Aorta (tissue), 5 donors: ENCODE measurements at regions not wholly inside any gene's neighbourhood (a gene's known extent, or its start where the extent isn't known, plus 50 kb on each side); places are given as distances from the start of the nearest gene placed in this dataset.
"Not testable (repeated sequence)": the region's sequence is repeated elsewhere in the genome, so short reads cannot be mapped to it uniquely, and the experiment has no call there.

Experiments used
- ATAC-seq: fragments of 200-7000 bp; cut with Tn5 transposase; one replicate; pipeline ENCODE4 v1.9.1; 2022; ENCODE audit warnings: moderate library complexity; ENCODE audit not compliant: low FRiP score
- DNase-seq, 2 donors: peaks; one replicate each; pipeline ENCODE4 v3.0.0-alpha.2; 2020
- H3K27ac ChIP-seq, 2 donors: one replicate each; pipeline ENCODE4 v1.5.1; 2013; ENCODE audit warnings: low read length in 2 of 2, mild to moderate bottlenecking in 2 of 2, moderate library complexity in 2 of 2, control low read depth in 1 of 2, inconsistent platforms in 1 of 2, low read depth in 1 of 2
- H3K27me3 ChIP-seq, 2 donors: one replicate each; pipeline ENCODE4 v1.6.1; 2013; ENCODE audit warnings: control low read depth in 1 of 2, low read length in 1 of 2, mild to moderate bottlenecking in 1 of 2, moderate library complexity in 1 of 2; ENCODE audit not compliant: insufficient read depth in 2 of 2, control insufficient read depth in 1 of 2
- H3K36me3 ChIP-seq, 2 donors: one replicate each; pipeline ENCODE4 v1.6.1; 2013; ENCODE audit warnings: control low read depth in 1 of 2, low read length in 1 of 2, mild to moderate bottlenecking in 1 of 2; ENCODE audit not compliant: insufficient read depth in 2 of 2, control insufficient read depth in 1 of 2
- H3K4me1 ChIP-seq, 2 donors: one replicate each; pipeline ENCODE4 v1.6.1; 2013; ENCODE audit warnings: low read length in 2 of 2, control low read depth in 1 of 2, mild to moderate bottlenecking in 1 of 2, moderate library complexity in 1 of 2; ENCODE audit not compliant: insufficient read depth in 2 of 2, control insufficient read depth in 1 of 2
- H3K4me3 ChIP-seq, 2 donors: one replicate each; pipeline ENCODE4 v1.5.1; 2013; ENCODE audit warnings: low read length in 2 of 2, control low read depth in 1 of 2, mild to moderate bottlenecking in 1 of 2
- H3K9me3 ChIP-seq: one replicate; pipeline ENCODE4 v1.6.1; 2013; ENCODE audit warnings: mild to moderate bottlenecking, low read length; ENCODE audit not compliant: control insufficient read depth
- WGBS, 2 donors: extraction: QIAGEN DNeasy Blood & Tissue Kit; methylation state at CpG; one replicate each; pipeline ENCODE4 v1.1.7; 2013; 5-methylcytosine and 5-hydroxymethylcytosine counted together
- intact Hi-C, 2 donors: fragments of 100-400 bp; cut with DNase I; formaldehyde crosslinking; loops; one replicate each; pipeline versions ENCODE4 v1.14.2 to v1.15.0; 2022
- donor health status: healthy with polysubstance abuse.
- donor health status: Bipolar disorder and iron deficiency.
- donor health status: DM: no; HTN: no; CAD: no.
- donor health status: DM: no; HTN: no; CAD: no.
- donor health status: DM: yes; HTN: yes; CAD: no.

- H3K4me1 ChIP-seq, intact Hi-C loops, H3K27ac ChIP-seq, H3K4me3 ChIP-seq, ATAC-seq, H3K27me3 ChIP-seq, H3K9me3 ChIP-seq, H3K36me3 ChIP-seq: not testable (repeated sequence)
- WGBS, 2 donors = 70 to 73% methylated on average over 7 of the region's 7 CpGs
- peak in 1 of 2 donors; percentile 0 for DNase-seq
Measured at GRCh38 chr12:9411616-9412268, 196.0 kb downstream of the KLRB1 start.

DNA sequence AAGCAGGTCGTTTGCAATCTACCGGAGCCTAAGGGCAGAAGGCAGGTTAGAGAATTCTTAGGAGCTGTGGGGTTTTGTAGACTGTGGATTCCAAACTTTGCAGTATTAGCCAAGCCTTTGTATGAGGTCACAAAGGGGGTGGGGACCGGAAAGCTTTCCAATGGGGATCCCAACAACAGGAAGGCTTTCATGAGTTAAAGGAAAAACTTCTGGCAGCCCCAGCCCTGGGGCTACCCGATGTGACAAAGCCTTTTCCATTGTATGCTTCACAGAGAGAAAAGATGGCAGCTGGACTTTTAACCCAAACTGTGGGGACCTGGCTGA lies 199.2 kb upstream of the PZP start:
- H3K4me1 ChIP-seq, H3K9me3 ChIP-seq, ATAC-seq, H3K27me3 ChIP-seq, intact Hi-C loops, H3K4me3 ChIP-seq, DNase-seq, H3K27ac ChIP-seq, H3K36me3 ChIP-seq: not testable (repeated sequence)
- 65 to 68% methylated on average over 4 of the region's 4 CpGs for WGBS, 2 donors

GRCh38 chr12:9406564-9407424 lies 198.6 kb upstream of the PZP start:
- no peaks in the 10 kb centered on the region for H3K27me3 ChIP-seq
- intact Hi-C loops = no loop called here
- no peaks in the 10 kb centered on the region for H3K4me1 ChIP-seq
- H3K27ac ChIP-seq = no peak overlapping the region
- no peaks in the 10 kb centered on the region for H3K9me3 ChIP-seq
- 86 to 87% methylated on average over 33 to 46 of the region's 46 CpGs for WGBS, 2 donors
- no peak overlapping the region for H3K4me3 ChIP-seq
- ATAC-seq = no peak
- no peak for DNase-seq
- H3K36me3 ChIP-seq = no peaks in the 10 kb centered on the region

GRCh38 chr12:9405886-9406563 lies 197.8 kb upstream of the PZP start:
- DNase-seq (no peak), ATAC-seq (no peak)
- no peaks in the 10 kb centered on the region for H3K9me3 ChIP-seq
- no peaks in the 10 kb centered on the region for H3K27me3 ChIP-seq
- WGBS, 2 donors = 68 to 78% methylated on average over 12 to 18 of the region's 25 CpGs
- H3K27ac ChIP-seq = no peak overlapping the region
- no peaks in the 10 kb centered on the region for H3K36me3 ChIP-seq
- intact Hi-C loops = no loop called here
- no peaks in the 10 kb centered on the region for H3K4me1 ChIP-seq
- H3K4me3 ChIP-seq = no peak overlapping the region

DNA sequence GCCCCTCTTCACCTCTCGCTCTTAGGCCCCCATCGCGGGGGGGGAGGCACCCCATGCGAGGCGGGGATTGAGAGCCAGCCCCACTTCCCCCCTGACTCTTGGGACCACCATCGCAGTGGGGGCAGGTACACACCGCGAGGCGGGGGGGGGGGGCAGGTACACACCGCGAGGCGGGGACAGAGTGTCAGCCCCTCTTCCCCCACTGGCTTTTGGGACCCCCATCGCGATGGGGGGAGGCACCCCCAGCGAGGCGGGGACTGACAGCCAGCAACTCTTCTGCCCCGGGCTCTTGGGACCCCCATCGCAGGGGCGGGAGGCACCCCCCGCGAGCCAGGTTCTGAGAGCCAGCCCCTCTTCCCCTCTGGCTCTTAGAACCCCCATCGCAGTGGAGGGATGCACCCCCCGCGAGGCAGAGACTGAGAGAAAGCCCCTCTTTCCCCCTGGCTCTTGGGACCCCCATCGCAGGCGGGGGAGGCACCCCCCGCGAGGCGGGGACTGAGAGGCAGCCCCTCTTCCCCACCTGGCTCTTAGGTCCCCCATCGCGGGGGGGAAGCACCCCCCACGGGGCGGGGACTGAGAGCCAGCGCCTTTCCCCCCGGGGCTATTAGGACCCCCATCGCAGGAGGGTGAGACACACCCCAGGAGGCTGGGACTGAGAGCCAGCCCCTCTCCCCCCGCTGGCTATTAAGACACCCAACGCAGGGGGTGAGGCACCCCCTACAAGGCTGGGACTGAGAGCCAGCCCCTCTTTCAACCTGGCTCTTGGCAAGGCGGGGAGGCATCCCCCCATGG lies 196.5 kb upstream of the PZP start:
- Histone ChIP-seq H3K27ac (no peak overlapping the region), H3K27me3 (no peaks in the 10 kb centered on the region), H3K36me3 (no peaks in the 10 kb centered on the region), H3K9me3 (no peaks in the 10 kb centered on the region), H3K4me3 (no peak overlapping the region), H3K4me1 (no peaks in the 10 kb centered on the region)
- WGBS, 2 donors = 92 to 99% methylated on average over 21 to 38 of the region's 39 CpGs
- DNase-seq = no peak
- intact Hi-C loops = no loop called here
- ATAC-seq = peak; percentile 76

- WGBS, 2 donors = 87 to 91% methylated on average over 14 to 20 of the region's 20 CpGs
- Histone ChIP-seq H3K27me3 (no peaks in the 10 kb centered on the region), H3K27ac (no peak overlapping the region), H3K9me3 (no peaks in the 10 kb centered on the region), H3K4me1 (no peaks in the 10 kb centered on the region), H3K4me3 (no peak overlapping the region), H3K36me3 (no peaks in the 10 kb centered on the region)
- DNase-seq (no peak), ATAC-seq (peak; percentile 36)
- intact Hi-C loops = no loop called here
Measured at GRCh38 chr12:9404031-9404430, 195.8 kb upstream of the PZP start.

DNA sequence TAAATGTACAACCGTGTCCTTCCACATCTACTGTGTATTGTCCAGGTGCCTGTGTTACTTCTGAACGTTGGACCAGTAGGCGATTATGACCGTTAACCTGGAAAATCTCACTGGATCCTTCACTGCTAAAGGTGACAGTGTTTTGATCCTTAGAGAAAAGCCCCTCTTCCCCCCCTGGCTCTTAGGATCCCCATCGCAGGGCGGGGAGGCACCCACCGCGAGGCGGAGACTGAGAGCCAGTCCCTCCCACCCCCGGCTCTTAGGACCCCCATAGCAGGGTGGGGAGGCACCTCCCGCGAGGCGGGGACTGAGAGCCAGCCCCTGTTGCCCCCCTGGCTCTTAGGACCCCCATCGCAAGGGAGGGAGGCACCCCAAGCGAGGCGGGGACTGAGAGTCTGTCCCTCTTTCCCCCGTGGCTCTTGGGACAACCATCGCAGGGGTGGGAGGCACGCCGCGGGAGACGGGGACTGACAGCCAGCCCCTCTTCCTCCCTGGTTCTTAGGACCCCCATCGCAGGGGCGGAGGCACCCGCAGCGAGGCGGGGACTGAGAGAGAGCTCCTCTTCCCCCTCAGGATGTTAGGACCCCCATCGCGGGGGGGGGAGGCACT lies 194.3 kb upstream of the PZP start:
- H3K27me3 ChIP-seq, H3K4me1 ChIP-seq, H3K4me3 ChIP-seq, H3K9me3 ChIP-seq, DNase-seq, intact Hi-C loops, H3K27ac ChIP-seq, ATAC-seq, H3K36me3 ChIP-seq: not testable (repeated sequence)
- WGBS, 2 donors = 86 to 87% methylated on average over 8 to 10 of the region's 29 CpGs

DNA sequence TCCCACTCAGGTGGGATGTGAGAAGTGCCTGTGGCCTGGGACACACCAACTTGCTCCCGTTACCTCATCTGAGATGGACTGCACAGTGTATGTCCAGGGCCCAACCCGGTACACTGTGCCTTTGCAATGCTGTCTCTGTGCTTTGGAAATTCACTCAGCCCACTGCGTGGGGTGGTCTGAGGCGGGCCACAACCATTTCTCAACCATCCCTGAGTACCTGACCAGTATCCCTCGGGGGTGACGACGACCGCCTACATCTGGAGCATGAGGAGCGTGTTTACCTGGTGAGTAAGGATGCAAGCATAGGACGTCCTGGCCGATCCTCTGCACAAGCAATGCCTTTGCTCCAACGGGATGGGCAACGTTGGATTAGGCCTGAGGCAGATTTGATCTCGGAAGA lies 188.2 kb upstream of the PZP start:
- H3K4me3 ChIP-seq, DNase-seq, H3K9me3 ChIP-seq, ATAC-seq, H3K27ac ChIP-seq, intact Hi-C loops, H3K4me1 ChIP-seq, H3K27me3 ChIP-seq, H3K36me3 ChIP-seq: not testable (repeated sequence)
- 97 to 98% methylated on average over 13 to 14 of the region's 14 CpGs for WGBS, 2 donors
